ENCODE measurements at regions not wholly inside any gene's neighbourhood (a gene's known extent, or its start where the extent isn't known, plus 50 kb on each side); places are given as distances from the start of the nearest gene placed in this dataset.

DNA sequence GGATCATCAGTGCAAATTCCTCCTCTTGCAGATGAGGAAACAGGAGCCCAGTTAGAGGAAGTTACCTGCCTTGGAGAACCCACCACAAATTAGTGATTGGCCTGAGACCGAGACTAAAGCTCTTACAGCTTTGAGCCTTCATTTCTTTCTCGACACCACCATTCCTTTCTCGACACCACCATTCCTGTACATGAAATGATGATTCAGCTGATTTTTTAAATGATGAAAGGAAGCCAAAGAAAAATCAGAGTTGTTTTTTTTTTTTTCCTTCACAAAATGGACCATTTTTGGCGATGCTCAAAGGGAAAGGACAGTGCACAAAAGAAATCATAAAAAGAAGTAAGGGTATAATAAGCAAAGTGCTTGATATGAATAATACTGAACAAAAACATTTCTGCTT, 1080.2 kb upstream of the AUTS2 start:
- no peak for DNase-seq

DNA sequence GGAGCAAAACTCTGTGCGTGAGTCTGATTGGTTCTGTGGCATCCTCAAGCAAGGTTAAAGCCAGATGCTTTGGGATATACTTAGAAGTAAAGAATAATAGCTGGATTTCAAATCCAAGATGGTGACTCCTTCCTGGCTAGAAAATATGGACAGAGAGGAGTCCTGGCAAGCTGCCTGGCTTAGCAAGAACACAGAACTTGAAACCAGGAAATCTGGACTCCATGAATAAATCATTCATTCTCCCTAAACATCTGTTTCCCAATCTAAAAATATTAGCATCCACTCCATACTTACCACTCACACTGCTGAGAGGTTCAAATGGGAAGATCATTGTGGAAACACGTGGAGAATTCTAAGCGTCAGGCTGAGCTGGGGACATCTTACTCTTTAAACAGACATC, 1074.1 kb upstream of the AUTS2 start:
- DNase-seq = no peak

DNA sequence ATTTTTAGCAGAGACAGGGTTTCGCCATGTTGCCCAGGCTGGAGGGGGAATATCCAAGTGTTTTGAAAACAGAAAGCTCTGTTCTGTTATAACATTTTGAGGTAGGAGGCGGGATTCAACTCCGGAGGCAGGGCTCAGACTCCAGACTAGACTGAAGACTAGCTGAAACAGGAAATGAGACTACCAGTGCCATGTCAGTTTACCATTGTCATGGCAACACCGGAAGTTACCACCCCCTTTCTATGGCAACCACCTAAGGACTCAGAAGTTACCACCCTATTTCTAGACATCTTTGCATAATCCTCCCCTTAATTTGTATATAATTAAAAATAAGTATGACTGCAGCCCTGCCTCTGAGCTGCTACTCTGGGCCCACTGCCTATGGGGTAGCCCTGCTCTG, 1069.1 kb upstream of the AUTS2 start:
- DNase-seq = no peak

DNA sequence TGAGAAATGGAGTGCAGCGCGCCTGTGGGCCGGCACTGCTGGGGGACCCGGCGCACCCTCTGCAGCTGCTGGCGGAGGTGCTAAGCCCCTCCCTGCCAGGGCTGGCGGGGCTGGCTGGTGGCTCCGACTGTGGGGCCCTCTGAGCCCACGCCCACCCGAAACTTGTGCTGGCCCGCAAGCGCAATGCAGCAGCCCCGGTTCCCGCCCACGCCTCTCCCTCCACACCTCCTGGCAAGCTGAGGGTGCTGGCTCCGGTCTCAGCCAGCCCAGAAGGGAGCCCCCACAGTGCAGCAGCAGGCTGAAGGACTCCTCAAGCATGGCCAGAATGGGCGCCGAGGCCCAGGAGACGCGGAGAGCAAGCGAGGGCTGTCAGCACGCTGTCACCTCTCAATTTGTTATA, 1063.0 kb upstream of the AUTS2 start:
- peak; percentile 3 for DNase-seq

DNA sequence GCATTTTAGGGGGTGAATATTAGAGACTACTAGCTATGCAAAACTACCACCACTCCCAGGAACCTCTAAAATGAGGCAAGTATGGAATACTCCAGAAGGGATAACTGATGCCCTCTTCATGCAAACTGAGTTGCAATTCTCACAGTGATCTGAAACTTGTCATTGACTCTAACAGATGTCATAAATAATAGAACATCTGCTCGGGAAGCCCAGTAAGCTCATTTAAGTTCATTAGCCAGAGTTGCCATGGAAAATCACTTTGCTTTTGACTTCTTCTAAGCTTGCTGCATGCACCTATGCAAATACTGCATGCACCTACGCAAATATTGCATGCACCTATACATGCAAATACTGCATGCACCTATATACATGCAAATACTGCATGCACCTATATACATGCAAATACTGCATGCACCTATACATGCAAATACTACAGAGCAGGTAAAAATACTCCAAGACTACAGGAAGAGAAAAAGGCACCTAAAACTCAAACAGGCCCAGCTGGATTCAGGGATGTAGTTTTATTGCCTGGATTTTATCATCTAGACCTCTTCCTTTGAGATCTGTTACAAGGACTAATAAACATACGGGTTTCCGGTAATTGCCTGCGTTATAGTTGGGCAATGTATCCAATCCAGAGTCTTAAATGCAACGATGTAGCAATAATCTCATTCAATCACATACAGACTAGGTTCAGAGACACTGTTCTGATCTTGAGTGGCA, 1061.1 kb upstream of the AUTS2 start:
- DNase-seq = no peak

DNA sequence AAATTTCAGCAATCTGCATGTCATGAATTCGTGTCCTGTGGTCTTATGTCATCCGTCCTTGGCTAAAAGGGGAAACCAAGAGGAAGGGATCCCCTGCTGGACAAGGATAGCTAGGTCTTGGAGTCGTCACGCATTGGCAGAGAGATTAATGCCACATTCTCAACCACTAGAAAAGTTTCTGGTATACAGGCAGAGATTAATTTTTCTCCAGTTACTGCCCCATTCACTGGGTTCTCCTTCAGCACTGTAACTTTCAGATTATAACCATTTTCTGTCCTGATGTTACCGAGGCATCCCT, 1060.6 kb upstream of the AUTS2 start:
- no peak for DNase-seq

DNA sequence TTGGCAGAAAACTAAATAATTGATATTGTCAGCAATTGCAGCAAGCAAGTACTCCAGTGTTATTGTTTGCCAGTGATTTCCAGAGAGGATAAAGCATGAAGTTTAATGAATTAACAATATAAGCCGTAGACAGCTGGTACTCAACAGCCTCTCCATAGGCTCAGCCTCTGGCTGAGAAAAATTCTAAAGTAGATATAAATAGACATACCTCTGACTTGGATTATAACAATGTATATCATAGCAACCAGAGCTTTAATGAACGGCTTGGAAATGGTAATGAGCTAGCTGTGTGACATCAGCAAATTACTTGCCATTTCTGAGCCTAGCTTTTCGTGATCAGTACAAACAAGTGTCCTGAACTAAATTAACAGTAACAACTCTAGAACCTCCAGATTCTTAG, 1055.4 kb upstream of the AUTS2 start:
- DNase-seq = no peak

DNA sequence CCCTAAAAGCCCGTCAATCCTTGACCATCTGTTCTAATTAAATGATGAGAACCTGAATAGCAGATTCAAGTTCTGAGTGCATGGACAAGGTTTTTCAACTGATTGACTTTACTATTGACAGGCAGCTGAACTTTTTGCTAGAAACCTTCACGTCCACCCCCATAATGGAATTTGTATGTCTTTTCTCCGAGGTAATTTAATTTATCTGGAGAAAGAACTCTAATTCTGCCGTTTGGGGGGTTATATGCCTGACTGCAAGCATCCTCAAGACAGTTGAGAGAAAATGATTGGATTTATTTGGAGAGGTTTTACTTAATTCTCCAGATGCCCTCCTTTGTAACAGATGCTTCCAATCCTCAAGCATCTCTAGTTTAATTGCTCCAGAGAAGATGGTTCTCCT, 1053.4 kb upstream of the AUTS2 start:
- DNase-seq = no peak

DNA sequence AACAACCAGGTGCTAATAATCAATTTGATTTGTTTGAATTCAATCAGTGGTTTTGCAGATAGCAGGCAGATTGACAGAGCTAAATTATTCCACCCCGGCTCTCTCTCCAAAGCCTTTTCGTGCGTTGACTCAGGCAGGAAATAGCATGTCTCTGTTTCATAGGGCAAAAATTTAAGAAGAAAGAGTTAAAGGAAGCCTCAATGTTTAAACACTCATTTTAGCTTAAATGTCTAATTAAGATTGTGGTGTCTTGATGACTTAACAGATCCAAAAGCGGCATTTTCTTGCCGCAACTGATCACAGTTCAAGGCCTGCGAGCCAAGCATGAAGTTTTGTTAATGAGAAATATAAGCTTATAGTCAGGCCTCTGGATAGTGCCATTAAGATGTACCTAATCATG, 1051.1 kb upstream of the AUTS2 start:
- DNase-seq = no peak

DNA sequence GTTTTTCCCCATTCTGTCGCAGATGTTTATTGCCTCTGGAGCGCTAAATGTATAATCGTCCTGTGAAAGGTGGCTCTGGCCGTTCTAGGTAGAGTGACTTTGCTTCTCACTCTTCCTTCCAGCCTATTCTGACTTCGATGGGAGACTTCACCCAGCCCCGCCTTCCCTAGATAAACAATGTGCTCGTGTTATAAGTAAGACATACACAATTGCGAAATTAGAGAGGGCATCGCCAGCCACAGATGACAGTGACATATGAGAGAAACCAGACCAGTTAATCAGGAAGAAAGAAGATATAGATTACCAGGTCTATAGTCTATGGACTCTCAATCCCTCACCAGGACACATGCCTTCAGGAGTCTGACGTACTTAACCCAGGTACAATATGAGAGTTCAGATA, 1050.5 kb upstream of the AUTS2 start:
- DNase-seq = no peak

DNA sequence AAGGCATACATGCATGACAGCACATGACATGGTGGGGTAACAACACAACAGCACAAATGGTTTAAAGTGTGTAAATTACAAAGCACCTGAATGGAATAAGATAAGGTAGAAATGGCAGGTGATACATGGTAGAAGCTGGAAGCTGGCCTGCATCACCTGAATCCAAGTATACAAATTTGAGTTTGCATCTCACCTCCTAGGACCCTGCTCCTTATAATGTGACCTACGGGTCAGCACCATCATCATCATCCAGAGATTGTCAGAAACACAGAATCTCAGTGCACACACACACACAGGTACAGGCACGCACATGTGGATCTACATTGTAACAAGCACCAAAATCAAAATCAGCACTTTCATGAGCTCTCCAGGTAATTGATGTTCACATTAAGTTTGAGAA, 1048.2 kb upstream of the AUTS2 start:
- no peak for DNase-seq

DNA sequence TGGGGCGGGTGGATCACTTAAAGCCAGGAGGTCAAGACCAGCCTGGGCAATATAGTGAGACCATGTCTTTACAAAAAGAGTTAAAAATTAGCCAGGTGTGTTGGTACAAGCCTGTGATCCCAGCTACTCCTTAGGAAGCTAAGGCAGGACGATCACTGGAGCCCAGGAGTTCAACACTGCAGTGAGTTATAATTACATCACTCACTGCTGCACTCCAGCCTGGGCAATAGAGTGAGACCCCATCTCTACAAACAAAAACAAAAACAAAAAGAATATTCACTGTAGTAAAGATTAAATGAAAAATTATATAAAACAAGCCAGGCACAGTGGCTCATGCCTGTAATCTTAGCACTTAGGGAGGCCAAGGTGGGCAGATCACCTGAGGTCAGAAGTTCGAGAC, 1047.6 kb upstream of the AUTS2 start:
- DNase-seq = no peak

DNA sequence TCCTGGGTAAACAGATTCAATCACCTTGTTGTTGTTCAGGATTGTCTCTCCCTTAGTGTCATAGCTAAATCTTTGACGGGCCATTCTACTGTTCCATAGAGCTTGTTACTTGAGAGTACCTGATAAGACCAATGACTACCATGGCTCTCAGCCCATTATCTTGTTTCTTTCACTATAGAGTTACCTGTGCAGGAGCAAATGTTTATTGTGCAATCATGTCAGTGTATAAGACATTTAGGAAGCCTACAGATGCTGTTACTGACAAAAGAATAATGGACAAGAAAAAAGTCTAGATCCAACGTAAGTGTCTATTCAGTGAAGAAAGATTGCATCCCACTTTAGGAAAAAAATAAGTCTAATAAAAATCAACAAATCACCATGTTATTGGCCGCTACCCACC, 1041.7 kb upstream of the AUTS2 start:
- DNase-seq = no peak

DNA sequence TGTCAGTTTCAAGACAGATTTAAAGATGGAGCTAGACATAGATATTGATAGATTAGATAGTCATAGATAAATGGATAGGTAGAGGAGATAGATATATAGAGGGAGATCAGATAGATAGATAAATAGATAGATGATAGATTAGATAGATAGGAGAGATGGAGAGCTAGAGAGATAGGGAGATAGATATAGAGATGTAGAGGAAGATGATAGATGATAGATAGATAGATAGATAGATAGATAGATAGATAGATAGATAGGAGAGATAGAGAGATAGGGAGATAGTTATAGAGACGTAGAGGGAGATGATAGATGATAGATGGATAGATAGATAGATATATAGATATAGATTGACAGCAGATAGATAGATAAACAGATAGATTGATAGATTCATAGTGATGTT, 1038.8 kb upstream of the AUTS2 start:
- DNase-seq = no peak

DNA sequence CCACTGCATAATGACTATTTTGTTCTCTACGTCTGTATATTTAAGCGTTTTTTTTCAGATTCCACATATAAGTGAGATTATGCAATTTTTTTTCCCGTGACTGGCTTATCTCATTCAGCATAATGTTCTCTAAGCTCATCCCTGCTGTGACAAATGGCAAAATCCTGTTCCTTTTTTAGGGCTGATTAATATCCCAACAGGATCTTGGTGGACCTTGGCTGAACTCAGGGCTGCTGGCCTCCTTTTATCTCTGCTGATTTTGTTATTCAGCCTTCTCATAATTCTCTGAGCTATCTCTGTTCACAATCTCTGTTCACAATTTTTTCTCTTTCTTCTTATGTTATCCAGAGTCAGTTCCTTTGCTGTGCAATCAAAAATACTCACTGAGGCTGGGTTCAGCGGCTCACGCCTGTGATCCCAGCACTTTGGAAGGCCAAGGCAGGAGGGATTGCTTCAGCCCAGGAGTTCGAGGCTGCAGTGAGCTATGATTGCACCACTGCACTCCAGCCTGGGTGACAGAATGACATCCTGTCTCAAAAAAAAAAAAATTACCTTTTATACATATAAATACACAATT, 1035.9 kb upstream of the AUTS2 start:
- DNase-seq = no peak

DNA sequence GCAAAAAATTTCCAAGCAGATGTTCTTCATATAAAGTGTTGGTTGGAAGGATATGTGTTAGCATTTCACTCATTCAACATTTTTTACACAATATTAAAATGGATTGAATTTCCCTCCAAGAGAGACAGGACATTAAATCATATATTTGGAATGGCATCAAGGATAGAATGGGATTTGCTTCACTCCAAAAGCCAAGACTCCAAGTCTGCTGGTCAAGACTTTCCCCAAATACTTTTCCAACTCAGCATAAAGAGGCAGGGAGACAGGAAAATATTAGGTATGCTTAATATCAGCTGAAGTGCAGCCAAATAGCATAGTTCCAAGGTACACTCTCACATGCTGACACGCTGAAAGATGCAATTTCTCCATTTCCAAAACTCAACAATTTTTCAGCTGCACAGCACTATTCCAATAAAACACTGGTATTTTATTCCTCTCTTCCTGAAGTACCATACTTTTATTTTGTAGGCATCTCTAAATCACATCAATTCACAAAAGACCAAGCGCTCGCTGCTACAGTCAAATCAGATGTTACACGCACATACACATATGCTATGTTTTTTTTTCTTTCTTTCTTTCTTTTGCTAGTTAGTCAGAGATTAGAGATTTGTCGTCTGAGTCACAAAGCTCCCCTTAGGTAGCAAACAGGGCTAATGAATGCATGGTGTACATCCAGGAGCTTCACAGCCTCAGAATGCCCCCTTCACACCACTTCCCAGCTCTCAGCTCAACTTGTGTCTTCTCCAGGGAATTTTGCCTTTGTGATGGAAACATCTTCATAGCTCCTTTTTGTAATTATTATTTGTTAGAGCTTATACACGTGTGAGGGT, 1033.8 kb upstream of the AUTS2 start:
- no peak for DNase-seq

DNA sequence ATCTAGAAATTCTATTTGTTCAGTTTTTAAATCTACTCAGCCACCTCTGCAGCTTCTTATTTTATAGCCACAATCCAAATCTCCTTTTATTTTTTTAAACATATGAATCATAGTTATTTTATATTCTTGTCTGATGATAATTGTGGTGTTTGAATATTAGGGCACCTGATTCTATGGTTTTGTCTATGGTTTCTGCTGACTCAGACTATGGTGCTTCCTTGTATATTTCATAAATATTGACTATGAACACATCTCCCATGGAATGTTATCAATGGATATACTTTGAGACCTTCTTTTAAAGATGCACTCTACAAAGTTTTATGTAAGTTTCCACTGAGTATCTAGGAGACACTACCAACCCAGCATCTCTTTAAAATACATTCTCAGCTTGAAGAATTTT, 1027.0 kb upstream of the AUTS2 start:
- DNase-seq = no peak

DNA sequence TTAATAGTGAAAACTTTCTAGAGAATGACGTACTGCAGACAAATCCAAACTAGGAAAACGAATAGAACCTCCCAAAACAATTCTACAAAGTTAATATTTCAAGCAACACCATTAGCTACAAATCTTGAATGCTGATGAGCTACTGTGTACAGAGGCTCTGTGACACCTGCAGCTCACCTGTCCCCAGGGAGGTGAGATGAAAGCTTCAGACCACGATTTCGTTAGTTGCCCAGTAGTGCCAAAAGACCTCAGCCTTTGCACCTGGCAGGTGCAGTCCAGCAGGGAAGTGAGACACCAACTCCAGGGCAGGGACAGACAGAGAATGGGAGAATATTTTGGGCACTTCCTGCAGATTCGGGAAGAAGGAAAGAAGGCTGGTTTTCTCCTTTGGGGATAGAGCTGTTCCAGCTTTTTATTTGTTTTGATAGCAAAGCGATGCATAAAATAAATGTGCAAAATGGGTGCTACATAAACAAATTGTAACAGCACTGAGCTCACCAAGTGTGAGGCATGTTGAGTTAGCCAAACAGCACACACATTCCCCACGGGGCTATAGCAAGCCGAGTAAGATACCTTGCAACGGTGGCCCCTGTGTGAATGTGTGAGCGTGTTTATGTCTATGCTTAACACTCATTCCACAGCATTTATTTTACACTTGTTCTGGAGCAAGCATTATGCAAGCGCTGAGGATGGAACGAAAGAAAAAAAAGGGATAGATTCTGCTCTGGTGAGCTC, 1024.8 kb upstream of the AUTS2 start:
- DNase-seq = no peak

DNA sequence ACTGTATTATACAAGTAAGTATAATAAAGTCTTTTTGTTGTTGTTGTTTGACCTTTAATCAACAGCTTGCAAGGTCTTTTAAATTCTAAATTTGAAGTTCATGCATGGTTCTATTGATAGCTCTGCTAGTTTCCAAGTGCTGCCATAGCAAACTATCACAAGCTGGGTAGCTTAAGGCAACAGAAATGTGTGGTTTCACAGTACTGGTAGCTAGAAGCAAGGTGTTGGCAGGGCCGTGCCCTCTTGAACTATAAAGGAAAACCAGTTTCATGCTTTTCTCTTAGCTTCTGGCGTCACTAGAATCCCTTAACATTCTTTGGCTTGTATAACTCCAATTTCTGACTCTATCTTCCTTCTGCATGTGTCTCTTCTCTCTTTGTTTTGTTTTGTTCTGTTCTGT, 1021.9 kb upstream of the AUTS2 start:
- no peak for DNase-seq

DNA sequence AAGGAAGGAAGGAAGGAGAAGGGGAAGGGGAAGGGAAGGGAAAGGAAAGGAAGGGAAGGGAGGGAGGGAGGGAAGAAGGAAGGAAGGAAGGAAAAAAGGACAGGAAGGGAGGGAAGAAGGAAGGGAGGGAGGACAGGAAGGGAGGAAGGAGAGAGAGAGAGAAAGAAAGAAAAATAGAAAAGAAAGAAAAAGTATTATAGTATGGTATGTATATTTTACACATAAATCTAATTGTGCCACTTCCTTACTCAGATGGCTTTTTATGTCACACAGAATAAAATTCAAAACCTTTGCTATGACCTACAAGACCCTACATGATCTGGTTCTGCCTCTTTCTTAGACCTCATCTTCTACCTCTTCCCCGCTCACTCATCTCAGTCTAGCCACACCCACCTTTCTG, 1016.9 kb upstream of the AUTS2 start:
- DNase-seq = no peak

DNA sequence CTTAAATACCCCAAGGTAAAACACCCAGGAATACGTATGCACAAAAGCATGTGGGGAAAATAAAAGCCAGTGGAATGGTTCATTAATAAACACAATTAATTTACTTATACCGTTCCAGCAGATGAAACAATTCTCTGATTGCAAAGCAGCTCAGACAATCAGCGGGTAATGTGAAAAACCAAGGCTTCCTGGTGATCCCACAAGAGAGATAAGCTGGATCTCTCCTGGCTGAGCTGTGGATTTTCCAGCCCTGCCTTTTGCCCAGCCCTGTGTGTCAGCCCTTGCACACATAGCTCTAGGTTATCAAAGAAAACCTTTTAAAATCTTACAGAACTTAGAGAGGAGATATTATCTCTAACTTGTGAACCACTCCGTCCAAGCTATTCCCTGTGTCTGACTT, 1010.7 kb upstream of the AUTS2 start:
- DNase-seq = no peak

DNA sequence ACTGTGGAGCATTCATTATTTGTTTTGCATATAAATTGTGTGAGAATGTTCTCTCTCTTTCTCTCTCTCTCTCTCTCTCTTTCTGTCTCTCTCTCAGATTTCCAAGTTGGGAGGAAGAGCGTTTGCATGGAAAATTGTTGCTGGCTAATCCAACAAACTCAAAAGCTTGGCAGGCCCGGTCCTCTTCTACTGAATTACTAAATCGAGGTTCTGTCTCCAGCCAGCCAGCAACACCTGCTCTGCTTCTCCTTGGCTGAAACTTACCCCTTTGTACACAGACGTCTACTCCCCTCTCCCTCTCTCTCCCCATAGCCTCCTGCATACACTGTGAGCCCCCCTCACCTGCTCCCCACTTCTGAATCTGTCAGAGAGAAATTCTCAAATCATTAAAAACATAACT, 996.4 kb upstream of the AUTS2 start:
- DNase-seq = no peak

DNA sequence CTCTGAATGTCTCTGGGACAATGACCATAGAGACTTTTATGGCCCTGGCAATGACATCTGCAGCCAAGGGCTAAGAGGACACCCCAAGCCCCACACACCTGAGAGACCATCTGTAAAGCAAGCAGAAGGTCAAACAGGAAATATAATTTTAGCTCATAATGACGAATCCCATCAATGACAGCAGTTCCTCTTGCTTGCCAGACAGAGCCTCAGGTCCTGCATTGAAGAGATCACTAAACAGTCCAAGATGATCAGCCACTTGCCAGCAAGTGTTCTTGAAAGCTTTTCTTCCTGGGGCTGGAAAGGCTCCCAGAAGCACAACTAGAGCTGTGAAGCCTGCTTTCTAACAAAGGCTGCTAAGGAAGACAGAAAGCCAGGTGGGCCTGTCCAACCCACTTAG, 993.7 kb upstream of the AUTS2 start:
- DNase-seq = no peak

DNA sequence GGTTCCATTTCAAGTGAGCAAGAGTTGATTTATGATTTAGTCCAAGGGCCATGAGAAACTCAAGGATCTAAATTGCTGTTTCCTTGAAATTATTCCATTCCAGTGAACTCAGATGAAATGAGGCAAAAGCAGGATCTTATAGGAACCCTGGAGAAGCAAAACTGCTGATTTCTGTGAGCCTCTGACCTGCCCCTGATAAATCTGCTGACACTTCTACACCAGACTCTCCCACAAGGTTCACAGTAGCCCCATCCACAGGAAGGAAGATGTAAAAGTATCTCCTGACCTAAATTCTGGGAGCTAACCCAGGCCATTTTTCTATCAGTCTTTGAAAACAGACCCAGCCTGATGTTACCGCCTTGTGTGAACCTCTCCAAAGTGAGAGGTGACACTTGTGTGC, 987.6 kb upstream of the AUTS2 start:
- no peak for DNase-seq
